Adrenal gland (tissue), 5 donors: ENCODE measurements at regions not wholly inside any gene's neighbourhood (a gene's known extent, or its start where the extent isn't known, plus 50 kb on each side); places are given as distances from the start of the nearest gene placed in this dataset.

ENCODE experiments used
- CTCF ChIP-seq, 6 experiments: fragments of 450-650 bp in 4 of 6; fragments of 200-600 bp in 2 of 6; sonication (generic) in 1 of 6; IDR thresholded peaks; 1 replicate in 5 of 6; 2 replicates in 1 of 6; pipeline versions ENCODE4 v1.5.1 to v1.8.0; 2016 to 2021; ENCODE audit warnings: antibody characterized with exemption in 6 of 6, mild to moderate bottlenecking in 2 of 6, moderate library complexity in 1 of 6
- POLR2A ChIP-seq, 2 donors: fragments of 450-650 bp; IDR thresholded peaks; one replicate each; pipeline ENCODE4 v1.6.1; 2017; ENCODE audit warnings: antibody characterized with exemption in 2 of 2, mild to moderate bottlenecking in 2 of 2, moderate library complexity in 1 of 2
- donor health status: DM: no; HTN: no; CAD: no.

DNA sequence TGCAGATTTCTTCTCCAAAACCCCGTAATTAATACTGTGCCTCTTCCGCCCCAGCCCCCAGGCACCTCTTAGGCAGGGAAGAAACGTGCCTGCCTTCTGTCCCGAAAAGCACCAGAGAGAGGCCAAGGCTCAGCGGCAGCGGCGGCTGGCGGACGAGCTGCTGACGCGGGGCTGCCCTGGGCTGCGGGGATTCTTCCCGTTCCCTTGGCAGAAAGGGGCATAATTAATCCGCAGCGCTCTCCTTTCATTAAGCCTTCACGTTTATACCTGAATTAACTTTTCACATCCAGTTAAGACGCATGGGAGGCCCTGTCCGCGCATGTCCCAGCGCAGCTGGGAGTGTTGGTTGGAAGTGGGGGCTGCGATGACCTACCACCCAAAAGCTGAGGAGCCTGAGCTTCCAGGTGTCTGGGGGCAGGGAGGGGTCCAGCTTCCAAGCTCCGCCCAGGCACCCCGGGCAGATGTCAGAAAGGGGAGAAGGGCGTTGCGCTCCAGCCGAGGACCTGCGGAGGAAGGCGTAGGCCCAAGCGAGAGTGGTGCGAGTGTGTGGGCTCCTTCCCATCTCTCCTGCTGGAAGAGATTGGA lies 167.4 kb upstream of the LRFN2 start:
- TF ChIP-seq CTCF (IDR thresholded peaks at IDR 0.05) (no peak), POLR2A (IDR thresholded peaks at IDR 0.05) (no peak)
